SK-N-MC (cell line): ENCODE measurements at regions not wholly inside any gene's neighbourhood (a gene's known extent, or its start where the extent isn't known, plus 50 kb on each side); places are given as distances from the start of the nearest gene placed in this dataset.

Experiments
- DNase-seq: peaks from one replicate; pipeline ENCODE4 v3.0.0-alpha.2; 2011; ENCODE audit warnings: low read depth, low spot score
- H3K27ac ChIP-seq: fragments of 200-600 bp; sonication (generic); 2 replicates; pipeline ENCODE4 v1.5.1; 2016; ENCODE audit warnings: mixed run types
- H3K36me3 ChIP-seq: fragments of 200-600 bp; sonication (generic); 2 replicates; pipeline ENCODE4 v1.6.1; 2017; ENCODE audit warnings: antibody characterized with exemption, low read length, mixed read lengths; ENCODE audit not compliant: insufficient read depth
- H3K4me3 ChIP-seq: fragments of 200-600 bp; sonication (generic); 2 replicates; pipeline ENCODE4 v1.5.1; 2016
- H3K9ac ChIP-seq: fragments of 200-600 bp; sonication (generic); 2 replicates; pipeline ENCODE4 v1.8.0; 2017; ENCODE audit warnings: mixed run types, mixed read lengths; ENCODE audit not compliant: insufficient read length
- H3K9me3 ChIP-seq: fragments of 200-600 bp; sonication (generic); 2 replicates; pipeline ENCODE4 v1.6.1; 2017; ENCODE audit warnings: low read depth, mild to moderate bottlenecking, antibody characterized with exemption, low read length, moderate library complexity, mixed read lengths
- EZH2 ChIP-seq: fragments of 200-600 bp; sonication (generic); IDR thresholded peaks from one replicate; pipeline ENCODE4 v1.6.1; 2017; ENCODE audit warnings: antibody characterized with exemption
- FOXP2 ChIP-seq: optimal IDR thresholded peaks from 2 replicates; pipeline ENCODE3; 2011; ENCODE audit warnings: mild to moderate bottlenecking, moderate library complexity; ENCODE audit not compliant: insufficient read depth; ENCODE audit errors: extremely low read length, control extremely low read depth
- POLR2AphosphoS5 ChIP-seq: IDR thresholded peaks from 2 replicates; pipeline ENCODE4 v1.6.1; 2012; ENCODE audit warnings: mild to moderate bottlenecking, low read depth, low read length, borderline replicate concordance

DNA sequence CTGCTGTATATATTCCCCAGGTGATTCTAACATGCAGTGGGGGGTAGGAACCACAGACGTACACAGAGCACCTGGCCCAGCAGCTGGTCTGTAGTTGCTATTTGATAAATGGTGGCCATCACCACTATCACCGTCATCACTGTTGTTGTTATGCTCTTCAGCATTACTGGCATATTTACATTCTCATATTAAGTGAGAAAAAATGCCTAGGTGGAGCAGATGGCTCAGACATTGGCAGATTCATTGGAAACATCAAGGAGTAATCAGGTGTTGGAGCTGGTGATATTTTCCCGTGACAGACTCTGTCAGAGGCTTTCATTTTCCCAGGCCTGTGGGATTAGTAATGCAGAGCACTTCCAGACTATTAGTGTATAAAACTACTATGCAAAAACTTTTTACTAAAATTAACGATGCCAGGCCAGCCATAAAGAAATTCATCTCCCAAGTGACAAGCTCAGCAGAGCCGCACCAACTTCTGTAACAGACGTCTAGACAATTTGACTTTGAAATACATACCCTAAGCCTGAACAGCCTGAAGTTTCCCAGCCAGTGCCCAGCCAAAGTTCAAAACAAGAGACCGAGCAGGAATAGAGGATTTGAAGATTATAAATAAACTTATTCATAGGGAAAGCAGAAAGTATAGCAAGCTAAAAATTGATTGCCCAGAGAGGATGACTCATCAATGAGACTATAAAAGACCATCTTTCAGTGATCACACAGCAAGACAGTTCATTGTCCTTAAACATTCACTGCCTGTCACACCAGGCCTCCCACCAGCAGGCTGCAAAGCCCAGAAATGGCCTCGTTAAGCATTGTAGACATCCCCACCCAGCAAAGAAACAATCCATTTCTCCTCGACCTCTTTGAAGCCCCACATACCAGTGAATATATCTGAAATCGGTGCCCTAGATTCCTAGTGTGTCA is 247.4 kb upstream of the CHAC2 start:
- no peak overlapping the region for H3K27ac ChIP-seq
- H3K4me3 ChIP-seq: no peak overlapping the region
- no peaks in the 10 kb centered on the region for H3K9me3 ChIP-seq
- TF ChIP-seq FOXP2 (no peak), POLR2AphosphoS5 (no peak), EZH2 (no peak)
- DNase-seq: no peak
- no peak overlapping the region for H3K9ac ChIP-seq
- no peaks in the 10 kb centered on the region for H3K36me3 ChIP-seq

DNA sequence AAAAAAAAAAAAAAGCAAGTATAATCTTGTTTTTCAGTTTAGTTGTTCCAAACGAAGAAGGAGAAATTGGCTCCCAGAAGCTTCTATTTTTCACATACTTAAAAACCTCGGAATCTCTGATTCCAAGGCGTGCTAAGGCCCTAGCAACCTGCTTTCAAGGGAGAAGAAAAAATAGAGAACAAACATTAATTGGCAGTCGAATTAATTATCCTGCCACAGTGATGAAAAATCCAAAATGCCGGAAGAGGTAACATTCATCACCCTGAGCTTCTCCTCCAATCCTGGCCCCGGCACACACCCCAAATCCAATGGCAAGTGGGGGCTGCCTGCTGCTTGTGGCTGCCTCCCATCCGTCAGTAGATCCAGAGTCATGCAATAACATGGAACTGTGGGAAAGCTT is 250.2 kb upstream of the CHAC2 start:
- Histone ChIP-seq H3K9me3 (no peaks in the 10 kb centered on the region), H3K4me3 (no peak overlapping the region)
- TF ChIP-seq FOXP2 (no peak), POLR2AphosphoS5 (no peak), EZH2 (no peak)

DNA sequence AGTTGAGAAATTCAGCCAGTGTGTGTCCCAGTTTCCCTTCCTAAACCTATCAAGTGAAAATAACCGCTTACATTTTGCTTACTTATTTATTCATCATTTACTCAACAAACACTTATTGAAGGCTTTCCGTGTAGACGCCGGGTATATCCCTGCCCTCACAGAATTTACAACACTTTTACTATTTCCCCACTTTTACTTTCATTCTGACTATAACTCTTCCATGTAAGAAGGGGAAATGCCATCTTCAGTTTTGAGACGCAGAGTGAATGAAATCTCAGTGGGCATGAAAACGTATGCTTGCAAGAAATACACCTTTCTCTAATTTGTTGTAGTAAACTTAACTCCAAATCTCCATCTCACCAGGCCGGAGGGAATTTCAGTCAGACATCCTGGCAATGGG is 251.0 kb upstream of the CHAC2 start:
- TF ChIP-seq FOXP2 (no peak), POLR2AphosphoS5 (no peak), EZH2 (no peak)
- H3K27ac ChIP-seq: no peak overlapping the region

More for the DNA sequence above, 250.2 kb upstream of the CHAC2 start:
- DNase-seq: no peak
- Histone ChIP-seq H3K9ac (no peak overlapping the region), H3K36me3 (no peaks in the 10 kb centered on the region), H3K27ac (no peak overlapping the region)

DNA sequence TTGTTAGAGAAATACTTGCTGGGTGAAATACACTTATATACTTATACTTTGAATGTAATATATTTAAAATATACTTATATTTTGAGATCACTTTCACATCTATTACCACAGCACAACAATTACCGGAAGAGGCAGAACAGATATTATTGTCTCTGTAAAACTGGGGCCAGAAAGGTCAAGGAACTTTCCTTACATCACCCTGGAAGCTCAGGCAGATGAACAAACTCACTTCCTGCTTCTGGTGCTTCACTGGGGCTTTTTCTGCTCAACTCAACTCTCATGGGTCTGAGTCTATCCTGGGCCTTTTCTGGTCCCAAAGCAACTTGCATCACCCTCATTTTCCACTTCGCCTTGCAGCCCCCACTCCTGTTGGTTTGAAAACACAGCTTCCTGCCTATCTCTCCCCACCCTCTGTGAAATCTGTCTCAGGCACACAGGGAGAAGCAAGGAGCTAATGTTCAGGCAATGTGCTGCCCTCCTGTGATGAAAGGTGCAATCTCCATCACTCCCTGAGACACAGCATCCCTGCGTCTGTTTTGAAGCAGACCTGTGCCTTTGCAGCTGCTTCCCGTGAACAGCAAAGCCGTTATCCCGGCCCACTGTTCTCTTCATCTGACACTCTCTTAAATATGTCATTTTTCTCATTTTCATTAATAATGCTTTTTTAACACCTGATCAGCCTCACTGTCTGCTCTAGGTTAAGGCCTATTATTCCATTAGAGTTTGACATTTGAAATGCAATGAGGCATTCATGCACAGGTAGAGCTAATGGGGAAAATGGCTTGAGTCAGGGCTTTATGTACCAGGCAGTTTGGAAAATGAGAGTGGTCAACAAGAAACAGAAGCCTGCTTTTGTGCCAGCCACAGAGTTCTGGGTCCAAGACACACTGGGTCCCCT is 251.9 kb upstream of the CHAC2 start:
- TF ChIP-seq EZH2 (no peak), POLR2AphosphoS5 (no peak), FOXP2 (no peak)
- Histone ChIP-seq H3K4me3 (no peak overlapping the region), H3K9me3 (no peaks in the 10 kb centered on the region), H3K27ac (no peak overlapping the region), H3K36me3 (no peaks in the 10 kb centered on the region), H3K9ac (no peak overlapping the region)
- DNase-seq: no peak

More for the DNA sequence above, 251.0 kb upstream of the CHAC2 start:
- H3K9ac ChIP-seq: no peak overlapping the region
- H3K4me3 ChIP-seq: no peak overlapping the region
- H3K36me3 ChIP-seq: no peaks in the 10 kb centered on the region
- no peaks in the 10 kb centered on the region for H3K9me3 ChIP-seq
- no peak for DNase-seq

DNA sequence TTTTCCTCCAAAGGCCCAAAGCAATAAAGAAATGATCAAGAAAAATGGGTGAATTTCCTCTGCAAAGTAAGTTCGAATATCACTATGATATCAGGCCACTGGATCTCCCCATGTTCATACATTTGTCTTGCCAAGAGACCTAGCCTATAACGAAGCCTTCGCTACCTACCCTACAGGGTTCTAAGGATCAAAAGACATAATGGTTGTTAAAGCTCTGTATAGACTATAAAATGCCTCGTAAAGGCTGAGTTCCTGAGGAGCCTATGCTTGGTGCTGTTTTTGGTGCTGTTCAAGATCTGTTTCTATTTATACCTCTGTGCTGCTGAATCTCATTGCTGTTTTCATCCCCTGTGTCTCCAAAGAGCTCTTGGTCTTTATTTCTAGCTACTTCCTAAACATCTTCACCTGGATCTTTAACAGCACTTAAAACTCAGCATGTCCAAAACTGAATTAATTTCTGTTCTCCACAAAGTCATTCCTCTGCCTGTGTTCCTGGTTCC is 254.4 kb upstream of the CHAC2 start:
- no peak for DNase-seq
- no peak overlapping the region for H3K9ac ChIP-seq
- no peaks in the 10 kb centered on the region for H3K9me3 ChIP-seq
- no peak overlapping the region for H3K27ac ChIP-seq
- no peak overlapping the region for H3K4me3 ChIP-seq
- H3K36me3 ChIP-seq: no peaks in the 10 kb centered on the region
- TF ChIP-seq EZH2 (no peak), POLR2AphosphoS5 (no peak), FOXP2 (no peak)

DNA sequence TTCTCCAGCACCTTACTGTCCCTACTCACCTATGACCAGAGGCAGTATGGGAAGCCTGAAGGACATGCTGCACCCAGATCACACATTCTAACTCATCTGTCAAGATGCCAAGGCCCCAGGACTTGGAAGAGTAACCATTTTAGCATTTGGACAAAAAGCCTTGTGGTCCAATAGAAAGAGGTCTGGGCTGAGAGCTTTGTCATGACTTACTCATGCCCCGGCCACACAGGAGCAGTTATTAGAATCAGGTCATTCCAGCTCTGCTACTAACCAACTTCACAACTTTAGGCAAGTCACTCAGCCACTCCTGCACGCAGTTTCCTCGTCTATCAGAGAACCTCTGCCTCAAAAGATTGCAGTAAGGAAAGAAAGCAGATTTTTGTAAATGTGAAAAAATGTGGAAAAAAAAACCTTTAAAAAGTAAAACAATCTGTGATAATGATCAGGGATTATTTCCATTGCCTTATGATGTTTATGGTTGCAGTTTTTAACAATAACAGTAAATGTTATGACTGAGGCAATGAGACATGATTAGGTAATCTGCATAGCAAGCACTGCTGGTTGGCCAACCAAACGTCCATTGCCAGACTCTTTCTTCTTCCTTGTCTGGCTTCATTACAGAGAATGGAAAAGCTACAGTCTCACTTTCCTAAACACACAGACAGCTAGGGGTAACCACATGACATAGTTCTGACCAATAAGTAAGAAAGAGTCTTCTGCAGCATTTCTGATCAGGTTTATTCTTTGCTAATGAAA is 255.4 kb upstream of the CHAC2 start:
- Histone ChIP-seq H3K36me3 (no peaks in the 10 kb centered on the region), H3K4me3 (no peak overlapping the region), H3K9ac (no peak overlapping the region), H3K9me3 (no peaks in the 10 kb centered on the region), H3K27ac (no peak overlapping the region)
- no peak for DNase-seq
- TF ChIP-seq FOXP2: no peak
- TF ChIP-seq EZH2: no peak
- TF ChIP-seq POLR2AphosphoS5: no peak

DNA sequence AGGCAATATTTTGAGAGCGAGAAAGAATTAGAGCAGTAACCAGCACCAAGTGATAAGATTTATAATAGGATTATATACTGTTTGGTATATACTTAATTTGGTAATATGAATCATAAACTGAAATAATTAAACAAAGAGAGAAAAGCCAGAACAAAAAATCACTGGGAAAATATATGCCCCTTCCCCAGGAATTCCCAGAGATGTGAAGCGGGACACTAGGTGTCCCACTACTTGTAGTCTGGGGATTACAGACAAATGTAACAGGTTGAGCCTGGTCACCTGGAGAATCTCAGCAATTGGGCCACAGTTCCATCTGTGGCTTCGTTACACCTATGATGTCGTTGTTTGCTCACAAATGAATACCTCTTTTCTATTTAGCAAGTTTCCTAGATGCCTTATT is 256.1 kb upstream of the CHAC2 start:
- Histone ChIP-seq H3K27ac (no peak overlapping the region), H3K4me3 (no peak overlapping the region), H3K9ac (no peak overlapping the region), H3K36me3 (no peaks in the 10 kb centered on the region), H3K9me3 (no peaks in the 10 kb centered on the region)
- no peak for DNase-seq
- TF ChIP-seq EZH2 (no peak), FOXP2 (no peak), POLR2AphosphoS5 (no peak)

DNA sequence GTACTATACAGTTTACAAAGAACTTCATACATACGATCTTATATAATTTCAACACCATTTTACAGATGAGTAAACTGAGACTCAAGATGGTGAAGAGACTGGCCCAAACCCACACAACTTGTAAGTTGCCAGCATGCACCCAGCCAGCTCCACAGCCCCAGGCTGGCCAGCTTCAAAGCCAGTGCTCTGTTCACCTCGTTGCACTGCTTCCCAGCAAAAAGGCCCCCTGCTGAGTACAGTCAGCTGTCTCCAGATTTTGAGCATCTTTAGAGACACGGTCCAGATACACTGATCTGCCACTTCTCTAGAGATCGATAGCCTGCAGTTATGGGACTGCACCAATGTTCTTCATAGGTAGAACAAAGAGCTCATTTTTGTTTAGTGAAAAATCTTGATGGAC is 257.2 kb upstream of the CHAC2 start:
- DNase-seq: no peak
- H3K9ac ChIP-seq: no peak overlapping the region
- H3K4me3 ChIP-seq: no peak overlapping the region
- H3K36me3 ChIP-seq: no peaks in the 10 kb centered on the region
- TF ChIP-seq EZH2 (no peak), POLR2AphosphoS5 (no peak), FOXP2 (no peak)
- no peak overlapping the region for H3K27ac ChIP-seq
- no peaks in the 10 kb centered on the region for H3K9me3 ChIP-seq
